HG03196 (cell line): ENCODE measurements at regions not wholly inside any gene's neighbourhood (a gene's known extent, or its start where the extent isn't known, plus 50 kb on each side); places are given as distances from the start of the nearest gene placed in this dataset.

Source experiments
- ATAC-seq: cut with Tn5 transposase; IDR thresholded peaks from one replicate; pipeline ENCODE4 v1.9.1; 2021; ENCODE audit not compliant: unreplicated experiment

- no peak for ATAC-seq
Observed at GRCh38 chr14:99038431-99038820, 233.6 kb downstream of the BCL11B start.

GRCh38 chr14:99039331-99040041 lies 232.5 kb downstream of the BCL11B start:
- ATAC-seq = no peak

- no peak for ATAC-seq
Observed at GRCh38 chr14:99040052-99040451, 231.9 kb downstream of the BCL11B start.

GRCh38 chr14:99040711-99041110 lies 231.3 kb downstream of the BCL11B start:
- no peak for ATAC-seq

- ATAC-seq = no peak
Observed at GRCh38 chr14:99041141-99041819, 230.7 kb downstream of the BCL11B start.

- ATAC-seq = no peak
Observed at GRCh38 chr14:99041820-99042174, 230.2 kb downstream of the BCL11B start.

- ATAC-seq = no peak
Observed at GRCh38 chr14:99042381-99043266, 229.4 kb downstream of the BCL11B start.

- no peak for ATAC-seq
Observed at GRCh38 chr14:99043267-99043615, 228.8 kb downstream of the BCL11B start.

- no peak for ATAC-seq
Observed at GRCh38 chr14:99043756-99044155, 228.2 kb downstream of the BCL11B start.

GRCh38 chr14:99047441-99048031 lies 224.5 kb downstream of the BCL11B start:
- ATAC-seq = no peak

- no peak for ATAC-seq
Observed at GRCh38 chr14:99050309-99050708, 221.7 kb downstream of the BCL11B start.

GRCh38 chr14:99052467-99052866 lies 219.5 kb downstream of the BCL11B start:
- no peak for ATAC-seq

GRCh38 chr14:99055019-99055418 lies 217.0 kb downstream of the BCL11B start:
- ATAC-seq = no peak

GRCh38 chr14:99055816-99056215 lies 216.2 kb downstream of the BCL11B start:
- ATAC-seq = no peak

GRCh38 chr14:99057576-99058083 lies 214.4 kb downstream of the BCL11B start:
- no peak for ATAC-seq

- no peak for ATAC-seq
Observed at GRCh38 chr14:99058542-99058941, 213.5 kb downstream of the BCL11B start.

- no peak for ATAC-seq
Observed at GRCh38 chr14:99062216-99062615, 209.8 kb downstream of the BCL11B start.

- no peak for ATAC-seq
Observed at GRCh38 chr14:99062772-99063418, 209.1 kb downstream of the BCL11B start.

GRCh38 chr14:99063620-99064225 lies 208.3 kb downstream of the BCL11B start:
- no peak for ATAC-seq

- ATAC-seq = no peak
Observed at GRCh38 chr14:99064262-99064954, 207.6 kb downstream of the BCL11B start.
